GM12878 (cell line): ENCODE measurements at regions not wholly inside any gene's neighbourhood (a gene's known extent, or its start where the extent isn't known, plus 50 kb on each side); places are given as distances from the start of the nearest gene placed in this dataset.

ENCODE experiments used
- BCLAF1 ChIP-seq: fragments of 450-650 bp; IDR thresholded peaks from 2 replicates; pipeline ENCODE4 v1.6.1; 2017; ENCODE audit warnings: antibody characterized with exemption, mild to moderate bottlenecking, moderate library complexity
- BHLHE40 ChIP-seq, 2 experiments: fragments of 450-650 bp in 1 of 2; IDR thresholded peaks; 2 replicates each; pipeline ENCODE4 v1.6.1; 2011 to 2017; ENCODE audit warnings: low read depth in 2 of 2, borderline replicate concordance in 1 of 2, improper control_type of control experiment in 1 of 2, low read length in 1 of 2, mild to moderate bottlenecking in 1 of 2
- CBFB ChIP-seq: IDR thresholded peaks from 2 replicates; pipeline ENCODE4 v1.6.1; 2016; ENCODE audit warnings: antibody characterized with exemption, low read depth
- CEBPZ ChIP-seq: fragments of 150-350 bp; IDR thresholded peaks from 2 replicates; pipeline ENCODE4 v1.6.1; 2016; ENCODE audit warnings: low read depth, low read length
- CTCF ChIP-seq, 3 experiments: IDR thresholded peaks in 2 of 3; conservative IDR thresholded peaks in 1 of 3; 2 replicates each; pipeline ENCODE4 v1.5.1; 2011; ENCODE audit warnings: low read depth in 3 of 3, low read length in 3 of 3, mild to moderate bottlenecking in 3 of 3, control low read depth in 2 of 3, moderate library complexity in 2 of 3, inconsistent platforms in 1 of 3, mixed read lengths in 1 of 3; ENCODE audit not compliant: control insufficient read depth in 2 of 3, insufficient read depth in 1 of 3; ENCODE audit errors: extremely low read depth in 1 of 3
- HCFC1 ChIP-seq: fragments of 150-350 bp; IDR thresholded peaks from 2 replicates; pipeline ENCODE4 v1.6.1; 2014; ENCODE audit warnings: low read length
- NFIC ChIP-seq: IDR thresholded peaks from 2 replicates; pipeline ENCODE4 v1.6.1; 2012; ENCODE audit warnings: low read depth, mild to moderate bottlenecking, inconsistent platforms, low read length, moderate library complexity
- POLR2AphosphoS5 ChIP-seq: IDR thresholded peaks from 2 replicates; pipeline ENCODE4 v1.6.1; 2011; ENCODE audit warnings: mild to moderate bottlenecking, low read length, inconsistent platforms
- RCOR1 ChIP-seq: conservative IDR thresholded peaks from 2 replicates; pipeline ENCODE4 v1.6.1; 2012; ENCODE audit warnings: low read depth, low read length, improper control_type of control experiment
- SIN3A ChIP-seq: IDR thresholded peaks from 2 replicates; pipeline ENCODE4 v1.6.1; 2012; ENCODE audit warnings: low read depth, low read length, improper control_type of control experiment

GRCh38 chr14:38791862-38792261 lies 311.2 kb downstream of the SEC23A start:
- TF ChIP-seq HCFC1 (no peak), NFIC (no peak), RCOR1 (no peak), BCLAF1 (no peak), CEBPZ (no peak), POLR2AphosphoS5 (no peak), CBFB (no peak), CTCF (IDR thresholded peaks at IDR 0.05 in 2 of 3, conservative IDR thresholded peaks at IDR 0.05 in 1 of 3; ENCODE audit: control insufficient read depth in 2 of 3, extremely low read depth in 1 of 3, insufficient read depth in 1 of 3, low read depth in 3 of 3, low read length in 3 of 3) (no peak), BHLHE40 (IDR thresholded peaks at IDR 0.05; ENCODE audit: borderline replicate concordance in 1 of 2, low read depth in 2 of 2, low read length in 1 of 2) (no peak), SIN3A (no peak)
